Stimulated activated CD4-positive, alpha-beta T cell treated with anti-CD3 and anti-CD28 coated beads, TNF-alpha, amount 100 ng/mL, for 48 hours (primary cell): ENCODE measurements at regions not wholly inside any gene's neighbourhood (a gene's known extent, or its start where the extent isn't known, plus 50 kb on each side); places are given as distances from the start of the nearest gene placed in this dataset.

ENCODE experiments used
- DNase-seq, 3 donors: peaks; one replicate each; pipeline ENCODE4 v3.0.0-alpha.2; 2020; ENCODE audit warnings: low read depth in 3 of 3

GRCh38 chr2:120785228-120785966, 49.7 kb downstream of the GLI2 start:
- no peak for DNase-seq

GRCh38 chr2:120786038-120786960, 50.6 kb downstream of the GLI2 start:
- no peak for DNase-seq

- DNase-seq, result no peak
These were observed 51.6 kb downstream of the GLI2 start for GRCh38 chr2:120787111-120787821.

- DNase-seq, result no peak
These were observed 52.4 kb downstream of the GLI2 start for GRCh38 chr2:120787822-120788700.

GRCh38 chr2:120791243-120791961, 55.7 kb downstream of the GLI2 start:
- DNase-seq, result no peak

GRCh38 chr2:120791962-120792297, 56.3 kb downstream of the GLI2 start:
- DNase-seq, result no peak

GRCh38 chr2:120793682-120794403, 58.2 kb downstream of the GLI2 start:
- no peak for DNase-seq

GRCh38 chr2:120794716-120795115, 59.0 kb downstream of the GLI2 start:
- no peak for DNase-seq

GRCh38 chr2:120796094-120796493, 60.4 kb downstream of the GLI2 start:
- DNase-seq, result no peak

- DNase-seq, result no peak
These were observed 62.0 kb downstream of the GLI2 start for GRCh38 chr2:120797421-120798221.

GRCh38 chr2:120798567-120799247, 63.0 kb downstream of the GLI2 start:
- no peak for DNase-seq

GRCh38 chr2:120802158-120802557, 66.5 kb downstream of the GLI2 start:
- no peak for DNase-seq

- DNase-seq, result no peak
These were observed 67.3 kb downstream of the GLI2 start for GRCh38 chr2:120802867-120803484.

GRCh38 chr2:120803764-120804335, 68.2 kb downstream of the GLI2 start:
- no peak for DNase-seq

- DNase-seq, result no peak
These were observed 68.8 kb downstream of the GLI2 start for GRCh38 chr2:120804459-120804858.

- no peak for DNase-seq
These were observed 69.3 kb downstream of the GLI2 start for GRCh38 chr2:120805011-120805410.

- no peak for DNase-seq
These were observed 69.9 kb downstream of the GLI2 start for GRCh38 chr2:120805602-120806001.

- DNase-seq, result no peak
These were observed 72.1 kb downstream of the GLI2 start for GRCh38 chr2:120807751-120808150.
